ENCODE measurements at regions not wholly inside any gene's neighbourhood (a gene's known extent, or its start where the extent isn't known, plus 50 kb on each side); places are given as distances from the start of the nearest gene placed in this dataset.

DNA sequence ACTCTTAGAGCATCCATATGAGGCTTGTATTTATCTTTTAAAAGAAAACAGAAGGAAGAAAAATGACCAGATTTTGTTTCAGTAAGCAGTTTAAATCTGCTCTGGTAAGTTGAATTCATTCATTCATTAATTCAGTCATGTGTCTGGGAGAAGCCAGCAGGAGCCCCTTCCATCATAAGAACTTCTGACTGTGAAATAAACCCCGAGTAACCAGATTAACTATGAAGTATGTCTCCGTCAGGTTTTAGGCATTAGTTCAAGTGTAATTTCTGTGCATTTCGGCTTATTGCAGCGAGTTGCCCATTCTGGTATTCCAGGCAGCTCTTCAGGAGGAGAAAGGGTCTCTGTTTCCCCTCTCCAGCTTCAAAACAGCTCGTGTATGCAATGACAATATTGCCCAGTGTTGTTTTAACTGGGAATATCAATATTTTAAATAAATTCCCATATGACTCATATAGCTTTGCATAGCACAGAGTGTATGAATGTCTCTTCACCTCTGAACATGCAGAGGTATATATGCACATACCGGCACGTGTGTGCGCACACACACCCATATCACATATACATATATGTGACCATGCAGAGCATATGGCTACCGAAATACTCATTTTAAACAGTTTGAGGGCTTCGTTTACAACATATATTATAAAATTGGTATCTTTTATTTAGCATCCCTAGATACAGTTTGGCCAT, 255.3 kb downstream of the BCOR start:
- no peak for DNase-seq

DNA sequence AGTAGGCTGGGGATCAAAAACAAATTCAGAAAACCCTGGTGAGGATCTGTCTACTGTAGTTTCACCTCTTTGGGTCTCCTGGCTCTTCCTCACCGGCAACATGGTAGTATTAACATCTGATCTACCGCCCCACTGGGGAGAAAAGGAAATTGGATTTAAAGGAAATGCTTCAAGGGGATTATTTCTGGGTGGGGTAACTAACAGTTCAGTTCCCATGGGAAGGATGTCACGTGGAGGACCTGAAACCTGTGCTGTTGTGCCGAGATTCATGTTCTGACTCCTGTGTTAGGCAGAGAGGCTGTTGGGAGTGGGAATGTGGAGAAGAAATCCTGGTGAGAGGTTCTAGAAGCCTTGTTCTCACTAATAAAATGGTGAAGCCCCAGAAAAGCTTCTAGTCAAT, 254.4 kb downstream of the BCOR start:
- DNase-seq: no peak

DNA sequence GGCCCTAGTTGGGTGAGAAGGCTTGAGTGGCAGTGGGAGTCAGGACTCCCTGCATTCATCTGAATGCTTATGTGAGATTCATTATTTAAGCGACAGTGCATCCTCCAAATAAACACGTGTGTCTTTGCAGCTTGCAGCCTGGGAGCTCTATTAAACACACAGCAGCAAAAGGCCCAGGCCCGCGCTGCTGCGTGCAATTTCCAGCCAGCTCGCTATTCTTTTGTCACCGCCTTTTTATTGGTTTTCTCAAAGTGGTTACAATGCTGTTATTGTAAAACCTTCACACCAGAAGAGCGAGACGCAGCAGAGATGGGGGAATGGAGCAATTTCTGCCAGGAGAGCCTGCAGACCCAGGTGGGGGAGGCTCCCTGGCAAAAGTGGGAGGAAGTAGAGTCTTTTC, 252.5 kb downstream of the BCOR start:
- DNase-seq: no peak

- no peak for DNase-seq
Measured at GRCh38 chrX:39846460-39846859, 251.3 kb downstream of the BCOR start.

DNA sequence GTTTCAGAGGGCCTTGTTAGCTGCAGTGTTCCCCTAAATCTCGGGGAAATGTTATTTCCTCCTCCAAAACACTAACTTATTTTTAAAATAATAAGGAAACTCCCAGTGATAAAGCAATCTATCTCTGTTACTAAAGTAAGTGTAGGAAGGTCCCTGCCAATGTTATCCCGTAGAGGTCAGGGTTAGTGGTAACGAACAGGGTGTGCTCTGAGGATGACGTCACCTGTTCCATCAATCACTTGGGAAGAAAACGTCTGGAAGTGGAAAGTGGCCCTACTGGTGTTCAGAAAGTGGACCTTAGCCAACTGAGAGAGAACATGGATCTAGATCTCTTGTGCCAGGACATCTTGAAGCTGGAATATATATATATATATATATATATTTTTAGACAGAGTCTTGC, 249.5 kb downstream of the BCOR start:
- DNase-seq: no peak

DNA sequence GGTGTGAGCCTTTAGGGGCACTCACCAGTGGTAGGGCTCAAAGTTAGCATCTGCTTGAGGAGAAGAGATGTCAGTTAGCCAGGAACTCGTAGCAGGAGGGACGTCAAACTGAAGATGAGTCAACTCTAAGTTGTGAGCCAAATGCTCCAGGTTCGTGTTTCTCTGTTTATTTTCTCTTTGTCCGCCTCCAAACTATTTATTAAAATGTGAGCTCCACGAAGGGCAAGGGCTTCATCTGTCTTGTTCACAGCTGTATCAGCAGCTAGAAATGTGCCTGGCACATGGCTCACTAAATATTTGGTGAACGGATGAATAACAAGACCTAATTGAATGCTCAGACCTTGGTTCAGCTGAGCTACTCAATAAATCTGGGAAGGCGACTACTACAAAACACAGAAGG, 248.9 kb downstream of the BCOR start:
- no peak for DNase-seq

GRCh38 chrX:39850209-39850608, 247.5 kb downstream of the BCOR start:
- DNase-seq: no peak

GRCh38 chrX:39850630-39851152, 247.1 kb downstream of the BCOR start:
- no peak for DNase-seq

- DNase-seq: no peak
Measured at GRCh38 chrX:39851745-39852455, 245.9 kb downstream of the BCOR start.

- no peak for DNase-seq
Measured at GRCh38 chrX:39852491-39852890, 245.3 kb downstream of the BCOR start.

DNA sequence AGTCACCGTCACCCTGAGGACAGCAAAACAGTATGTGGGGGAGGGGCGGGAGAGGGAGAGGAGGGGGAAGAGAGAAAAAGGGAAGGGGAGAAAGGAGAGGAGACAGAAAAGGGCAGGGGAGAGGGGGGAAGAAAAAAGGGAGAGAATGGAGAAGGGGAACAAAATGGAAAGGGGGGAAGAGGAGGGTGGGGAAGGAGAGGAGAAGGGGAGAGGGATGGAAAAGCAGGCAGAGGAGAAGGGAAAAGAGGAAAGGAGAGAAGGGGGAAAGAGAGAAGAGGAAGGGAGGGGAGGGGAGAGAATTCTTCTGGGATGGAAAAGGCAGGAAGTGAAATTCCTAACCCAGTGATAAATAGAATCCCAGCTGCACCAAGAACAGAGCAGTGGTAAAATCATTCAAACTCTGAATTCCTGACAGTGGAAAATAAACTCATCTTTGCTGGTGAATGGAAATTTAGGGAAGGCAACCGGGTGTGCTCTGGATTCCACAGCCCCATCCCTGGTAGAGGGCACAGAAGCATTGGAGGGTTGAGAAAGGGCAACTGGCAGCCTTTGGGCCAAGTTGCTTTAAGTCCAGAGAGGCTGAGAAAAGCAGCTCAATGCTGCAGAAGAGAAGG, 244.2 kb downstream of the BCOR start:
- no peak for DNase-seq

DNA sequence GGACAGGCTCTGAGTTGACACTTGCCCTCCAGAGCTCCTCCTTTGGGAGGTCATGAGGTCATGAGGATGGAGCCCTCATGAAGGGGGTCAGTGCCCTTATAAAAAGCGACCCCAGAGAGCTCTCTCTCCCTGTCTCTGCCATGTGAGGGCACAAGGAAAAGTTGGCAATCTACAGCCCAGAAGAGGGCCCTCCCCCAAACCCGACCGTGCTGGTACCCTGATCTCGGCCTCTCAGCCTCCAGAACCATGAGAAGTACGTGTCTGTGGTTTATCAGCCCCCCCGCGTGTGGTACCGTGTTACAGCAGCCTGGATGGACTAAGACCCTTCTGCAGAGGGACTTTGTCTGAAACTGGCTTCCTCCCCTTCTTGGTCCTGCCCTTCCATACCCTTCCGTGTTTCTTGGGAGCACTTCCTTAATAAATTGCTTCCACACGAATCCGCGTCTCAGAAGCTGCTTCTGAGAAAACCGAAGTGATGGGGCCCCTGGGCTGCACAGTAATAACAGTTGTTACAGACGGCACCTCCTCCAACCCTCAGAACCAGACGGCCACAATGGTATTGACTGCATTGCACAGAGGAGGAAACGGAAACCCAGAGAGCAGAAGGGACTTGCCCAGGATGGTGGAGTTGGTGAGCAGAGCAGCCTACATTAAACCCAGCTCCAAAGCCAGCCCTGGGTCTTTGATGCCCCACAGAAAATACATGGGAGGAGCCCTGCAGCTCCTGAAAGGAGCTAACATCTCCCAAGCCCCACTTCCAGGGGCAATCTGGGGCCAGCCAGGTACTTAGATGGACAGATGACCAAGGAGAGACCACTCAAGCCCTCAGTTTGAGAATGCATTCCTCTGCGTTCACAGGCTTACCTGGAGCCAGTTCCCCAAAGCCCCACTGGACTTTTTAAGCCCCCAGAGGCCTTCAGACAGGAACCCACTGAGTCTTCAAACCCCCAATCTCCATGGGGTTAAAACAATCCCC, 242.7 kb downstream of the BCOR start:
- peak; percentile 77 for DNase-seq

GRCh38 chrX:39855748-39856129, 242.0 kb downstream of the BCOR start:
- DNase-seq: peak; percentile 71

- DNase-seq: no peak
Measured at GRCh38 chrX:39856472-39857121, 241.2 kb downstream of the BCOR start.

DNA sequence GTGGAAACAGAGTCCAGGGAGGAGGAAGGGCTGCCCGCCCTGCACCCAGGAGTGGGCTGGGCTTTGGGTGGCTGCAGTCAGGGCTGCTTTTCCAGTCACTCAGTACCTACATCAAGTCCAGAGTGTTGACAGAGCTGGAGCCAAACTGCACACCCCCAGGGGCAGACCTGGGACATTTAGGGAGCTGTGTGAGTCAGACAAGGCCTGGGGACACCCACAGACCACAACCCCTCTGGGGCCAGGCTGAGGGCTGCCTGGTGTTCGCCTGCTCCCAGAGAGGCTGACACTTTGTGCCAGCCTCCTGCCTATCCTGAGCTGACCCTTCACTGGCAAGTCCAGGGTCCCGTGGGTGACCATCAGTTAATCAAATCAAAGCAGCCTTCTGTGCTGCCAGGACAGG, 240.0 kb downstream of the BCOR start:
- no peak for DNase-seq

DNA sequence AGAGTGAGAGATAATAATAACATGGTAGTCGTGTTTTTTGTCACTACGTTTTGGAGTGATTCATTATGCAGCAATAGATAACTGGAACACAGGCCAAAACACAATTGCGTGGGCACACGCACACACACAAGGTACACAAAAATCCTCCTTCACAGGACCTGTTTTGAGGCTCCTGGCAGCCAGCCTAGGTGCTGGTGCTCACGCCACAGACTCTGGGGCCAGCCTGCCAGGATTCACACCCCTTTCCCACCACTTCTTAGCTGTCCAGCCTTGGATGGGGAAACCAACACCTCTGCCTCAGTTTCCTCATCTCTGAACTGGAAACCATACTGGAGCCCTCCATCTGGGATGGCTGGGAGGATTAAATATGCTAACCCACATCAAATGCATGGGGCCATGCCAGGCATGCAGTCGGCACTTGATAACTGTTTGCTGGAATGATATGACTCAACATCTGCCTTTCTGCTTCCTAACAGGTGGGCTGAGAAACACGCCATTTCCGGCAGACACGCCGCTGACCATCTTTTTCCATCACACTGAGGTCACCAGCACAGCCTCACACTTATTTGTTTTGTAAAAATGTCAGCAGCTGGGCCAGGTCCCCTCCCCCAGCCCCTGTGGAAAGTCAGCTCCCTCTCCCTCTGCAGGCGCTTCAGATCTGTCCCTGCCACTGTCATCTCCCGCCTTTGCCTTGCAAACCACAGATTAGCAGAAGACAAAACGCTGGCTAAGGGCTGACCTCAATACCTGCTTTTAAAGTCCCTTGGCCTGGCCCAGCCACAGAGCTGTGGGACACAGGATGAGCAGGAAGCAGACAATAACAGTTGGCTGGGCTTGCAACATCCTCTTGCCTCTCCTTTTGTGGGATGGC, 237.5 kb downstream of the BCOR start:
- peak; percentile 56 for DNase-seq

DNA sequence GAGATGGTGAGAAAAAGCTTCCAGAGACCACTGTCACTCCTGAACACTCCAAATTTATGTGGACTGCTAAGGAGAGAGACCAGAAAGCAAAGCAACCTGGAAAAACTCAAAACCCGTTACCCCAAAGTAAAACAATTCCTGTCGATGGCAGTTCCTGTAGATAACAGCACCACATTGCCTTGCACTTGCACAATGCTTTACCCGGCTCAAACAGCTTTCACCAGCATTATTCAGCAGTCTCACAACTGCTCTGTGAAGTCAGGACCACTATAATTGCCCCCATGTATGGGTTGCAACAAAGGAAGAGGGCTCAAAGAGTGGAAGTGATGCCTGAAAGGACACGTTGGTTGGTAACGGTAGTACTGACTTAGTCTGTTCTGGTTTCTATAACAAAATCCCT, 234.8 kb downstream of the BCOR start:
- DNase-seq: no peak

DNA sequence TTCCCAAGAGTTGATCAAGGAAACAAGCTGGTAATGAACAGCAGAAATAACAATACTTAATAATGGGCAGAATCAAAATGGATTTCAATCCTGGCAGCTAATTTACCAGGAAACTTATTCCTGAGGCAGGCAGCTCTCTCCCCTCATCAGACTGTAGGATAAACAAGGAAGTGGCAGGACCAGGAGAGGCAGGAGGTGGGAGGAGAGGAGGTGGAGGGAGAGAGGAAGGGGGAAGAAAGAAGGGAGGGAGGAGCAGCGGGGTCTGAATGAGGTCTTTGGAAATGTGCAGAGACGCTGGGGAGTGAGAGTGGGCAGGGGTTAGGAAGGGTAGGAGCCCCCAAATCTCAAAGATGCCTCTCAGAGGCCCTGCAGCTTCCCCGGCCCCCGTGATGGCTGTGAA, 231.5 kb downstream of the BCOR start:
- no peak for DNase-seq

GRCh38 chrX:39869846-39870601, 227.7 kb downstream of the BCOR start:
- DNase-seq: peak; percentile 57

- DNase-seq: no peak
Measured at GRCh38 chrX:39871648-39872047, 226.1 kb downstream of the BCOR start.
